ENCODE measurements at regions not wholly inside any gene's neighbourhood (a gene's known extent, or its start where the extent isn't known, plus 50 kb on each side); places are given as distances from the start of the nearest gene placed in this dataset.

DNA sequence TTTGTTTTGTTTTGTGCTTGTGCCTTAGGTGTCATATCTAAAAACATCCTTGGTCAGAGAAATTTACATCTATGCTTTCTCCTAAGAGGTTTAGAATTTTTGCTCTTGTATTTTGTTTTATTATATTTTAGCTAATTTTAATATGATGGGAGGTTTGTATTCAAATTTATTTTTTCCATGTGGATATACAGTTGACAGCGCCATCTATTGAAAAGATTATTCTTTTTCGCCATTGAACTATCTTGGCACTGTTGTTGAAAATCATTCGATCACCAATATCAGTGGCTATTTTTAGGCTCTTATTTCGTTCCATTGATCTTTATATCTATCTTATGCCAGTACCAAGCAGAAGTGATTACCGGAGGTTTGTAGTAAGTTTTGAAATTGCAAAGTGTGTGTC is 510.3 kb downstream of the BRD1 start:
- no peak overlapping the region for H3K4me3 Mint-ChIP-seq

GRCh38 chr22:49312601-49313000 is 515.1 kb downstream of the BRD1 start:
- no peaks in the 10 kb centered on the region for H3K27me3 ChIP-seq (ENCODE audit: insufficient read depth)
- Mint-ChIP-seq H3K27me3 (ENCODE audit: insufficient read depth, low read depth, poor library complexity) (peaks cover 6% of the 10 kb centered on the region), H3K9me3 (no peaks in the 10 kb centered on the region), H3K4me3 (no peak overlapping the region), H3K36me3 (ENCODE audit: low read depth) (no peaks in the 10 kb centered on the region), H3K27ac (no peak overlapping the region), H3K4me1 (no peaks in the 10 kb centered on the region)
- DNase-seq (ENCODE audit: low spot score) (no peak), ATAC-seq (no peak)
- no peaks in the 10 kb centered on the region for H3K4me1 ChIP-seq (ENCODE audit: insufficient read depth)
- H3K79me2 ChIP-seq (replicated peaks; ENCODE audit: insufficient read depth), result no peaks in the 10 kb centered on the region
- H3K36me3 ChIP-seq (ENCODE audit: insufficient read depth), result peaks cover 2% of the 10 kb centered on the region; the same call in 1 of the 2 replicates
- no peaks in the 10 kb centered on the region for H3K9me2 ChIP-seq (ENCODE audit: insufficient read depth)
- H3F3A ChIP-seq (replicated peaks; ENCODE audit: low read depth), result no peaks in the 10 kb centered on the region
- no peak for TF ChIP-seq POLR2AphosphoS5 (IDR thresholded peaks at IDR 0.05; ENCODE audit: low read depth)
- TF ChIP-seq EZH2phosphoT487 (IDR thresholded peaks at IDR 0.05; ENCODE audit: unreplicated experiment), result no peak
- no peak for TF ChIP-seq JUNB (IDR thresholded peaks at IDR 0.05; ENCODE audit: unreplicated experiment)
- TF ChIP-seq CTCF (conservative IDR thresholded peaks at IDR 0.05; ENCODE audit: low read depth in 2 of 2), result no peak
- H2AFZ ChIP-seq, result no peak overlapping the region
- no peak overlapping the region for H3K27ac ChIP-seq (ENCODE audit: low read depth)
- H4K20me1 ChIP-seq (replicated peaks; ENCODE audit: insufficient read depth), result no peaks in the 10 kb centered on the region
- H3K4me3 ChIP-seq, result no peak overlapping the region
- H3K4me2 ChIP-seq, result no peak overlapping the region

More for the DNA sequence above, 510.3 kb downstream of the BRD1 start:
- ATAC-seq, result no peak
- no peaks in the 10 kb centered on the region for H3K4me1 ChIP-seq (ENCODE audit: insufficient read depth)
- no peak overlapping the region; the same call in 1 of the 2 replicates for H3K4me3 ChIP-seq
- no peaks in the 10 kb centered on the region for H3K79me2 ChIP-seq (replicated peaks; ENCODE audit: insufficient read depth)
- Mint-ChIP-seq H3K27ac (no peak overlapping the region), H3K9me3 (no peaks in the 10 kb centered on the region), H3K36me3 (ENCODE audit: low read depth) (no peaks in the 10 kb centered on the region), H3K4me1 (no peaks in the 10 kb centered on the region), H3K27me3 (ENCODE audit: insufficient read depth, low read depth, poor library complexity) (no peaks in the 10 kb centered on the region)
- no peaks in the 10 kb centered on the region for H3F3A ChIP-seq (replicated peaks; ENCODE audit: low read depth)
- H3K9me2 ChIP-seq (ENCODE audit: insufficient read depth), result no peaks in the 10 kb centered on the region
- no peak overlapping the region for H2AFZ ChIP-seq
- H3K36me3 ChIP-seq (ENCODE audit: insufficient read depth), result peaks cover 2% of the 10 kb centered on the region; the same call in 1 of the 2 replicates
- DNase-seq (ENCODE audit: low spot score), result no peak
- no peak overlapping the region for H3K4me2 ChIP-seq
- no peaks in the 10 kb centered on the region; the same call in 1 of the 2 replicates for H3K27me3 ChIP-seq (ENCODE audit: insufficient read depth)
- no peak overlapping the region for H3K27ac ChIP-seq (ENCODE audit: low read depth)
- no peaks in the 10 kb centered on the region for H4K20me1 ChIP-seq (replicated peaks; ENCODE audit: insufficient read depth)
- TF ChIP-seq CTCF (conservative IDR thresholded peaks at IDR 0.05; ENCODE audit: low read depth in 2 of 2) (peak in 1 of 2 experiments; percentile 24; a peak in 1 of 4 replicates), EZH2 (IDR thresholded peaks at IDR 0.05; ENCODE audit: low read depth, unreplicated experiment) (no peak), POLR2AphosphoS5 (IDR thresholded peaks at IDR 0.05; ENCODE audit: low read depth) (no peak), CREB1 (CRISPR knock-in tag; IDR thresholded peaks at IDR 0.05; ENCODE audit: low read depth) (no peak)
- TF ChIP-seq, protein P1, sequence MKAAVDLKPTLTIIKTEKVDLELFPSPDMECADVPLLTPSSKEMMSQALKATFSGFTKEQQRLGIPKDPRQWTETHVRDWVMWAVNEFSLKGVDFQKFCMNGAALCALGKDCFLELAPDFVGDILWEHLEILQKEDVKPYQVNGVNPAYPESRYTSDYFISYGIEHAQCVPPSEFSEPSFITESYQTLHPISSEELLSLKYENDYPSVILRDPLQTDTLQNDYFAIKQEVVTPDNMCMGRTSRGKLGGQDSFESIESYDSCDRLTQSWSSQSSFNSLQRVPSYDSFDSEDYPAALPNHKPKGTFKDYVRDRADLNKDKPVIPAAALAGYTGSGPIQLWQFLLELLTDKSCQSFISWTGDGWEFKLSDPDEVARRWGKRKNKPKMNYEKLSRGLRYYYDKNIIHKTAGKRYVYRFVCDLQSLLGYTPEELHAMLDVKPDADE (IDR thresholded peaks at IDR 0.05), result no peak

Measured in GM23338 (cell line).